Smooth muscle cell of the brain vasculature (primary cell): ENCODE measurements at regions not wholly inside any gene's neighbourhood (a gene's known extent, or its start where the extent isn't known, plus 50 kb on each side); places are given as distances from the start of the nearest gene placed in this dataset.

Experiments
- DNase-seq: peaks from one replicate; pipeline ENCODE4 v3.0.0-alpha.2; 2012; ENCODE audit warnings: low read depth, low spot score

GRCh38 chr15:89421219-89421618 lies 75.2 kb downstream of the RHCG start:
- no peak for DNase-seq

- DNase-seq: no peak
Observed at GRCh38 chr15:89419370-89419984, 76.9 kb downstream of the RHCG start.

GRCh38 chr15:89417206-89417725 lies 79.1 kb downstream of the RHCG start:
- no peak for DNase-seq

GRCh38 chr15:89416339-89417183 lies 79.8 kb downstream of the RHCG start:
- peak; percentile 10 for DNase-seq

- DNase-seq: no peak
Observed at GRCh38 chr15:89414571-89414970, 79.9 kb upstream of the POLG start.

- no peak for DNase-seq
Observed at GRCh38 chr15:89413877-89414276, 79.3 kb upstream of the POLG start.

- DNase-seq: no peak
Observed at GRCh38 chr15:89412905-89413411, 78.3 kb upstream of the POLG start.

GRCh38 chr15:89410039-89410435 lies 75.4 kb upstream of the POLG start:
- no peak for DNase-seq

GRCh38 chr15:89409184-89410038 lies 74.8 kb upstream of the POLG start:
- DNase-seq: no peak

- no peak for DNase-seq
Observed at GRCh38 chr15:89408372-89409183, 74.0 kb upstream of the POLG start.

GRCh38 chr15:89406940-89407607 lies 72.5 kb upstream of the POLG start:
- no peak for DNase-seq

- DNase-seq: no peak
Observed at GRCh38 chr15:89406218-89406939, 71.8 kb upstream of the POLG start.

- no peak for DNase-seq
Observed at GRCh38 chr15:89405494-89405893, 70.9 kb upstream of the POLG start.

GRCh38 chr15:89404023-89404422 lies 69.4 kb upstream of the POLG start:
- DNase-seq: no peak

- DNase-seq: no peak
Observed at GRCh38 chr15:89402518-89402805, 67.8 kb upstream of the POLG start.

GRCh38 chr15:89401631-89402517 lies 67.2 kb upstream of the POLG start:
- DNase-seq: no peak

GRCh38 chr15:89400782-89401545 lies 66.3 kb upstream of the POLG start:
- DNase-seq: no peak

GRCh38 chr15:89400116-89400781 lies 65.6 kb upstream of the POLG start:
- DNase-seq: no peak
